ENCODE measurements at regions not wholly inside any gene's neighbourhood (a gene's known extent, or its start where the extent isn't known, plus 50 kb on each side); places are given as distances from the start of the nearest gene placed in this dataset.

DNA sequence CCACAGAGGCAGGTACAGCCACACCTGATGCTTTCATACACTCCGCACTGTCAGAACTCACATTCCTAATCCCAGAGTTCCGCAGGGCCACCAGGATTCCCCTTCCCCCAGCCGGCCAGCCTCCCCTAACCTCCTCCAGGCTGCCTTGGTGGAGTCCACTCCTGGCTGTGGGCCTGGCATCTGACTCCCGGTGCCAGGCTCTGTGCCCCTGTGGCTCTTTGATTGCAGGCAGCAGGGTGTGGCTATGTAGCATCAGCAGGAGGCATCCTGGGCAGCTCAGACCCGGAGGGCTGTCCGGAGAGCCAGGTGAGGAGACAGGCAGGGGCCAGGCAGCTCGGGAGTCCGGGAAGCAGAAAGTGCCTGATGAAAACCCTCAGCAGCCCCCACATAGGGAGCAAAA is 1432.9 kb downstream of the BRD1 start:
- ATAC-seq (replicated peaks in 1 of 4), result no peak
- H3K9me3 Mint-ChIP-seq, result no peaks in the 10 kb centered on the region
- no peaks in the 10 kb centered on the region for H3K36me3 Mint-ChIP-seq
- Histone ChIP-seq H3K9me3 (no peaks in the 10 kb centered on the region), H3K27ac (ENCODE audit: low read length) (no peak overlapping the region), H3K4me1 (ENCODE audit: control insufficient read depth in 1 of 2, extremely low read depth in 1 of 2, insufficient read depth in 2 of 2, low read length in 2 of 2) (no peaks in the 10 kb centered on the region), H3K4me3 (ENCODE audit: control insufficient read depth in 1 of 2, extremely low read depth in 1 of 2, low read length in 1 of 2) (no peak overlapping the region), H3K36me3 (ENCODE audit: control insufficient read depth in 2 of 2, extremely low read depth in 1 of 2, insufficient read depth in 1 of 2, low read length in 1 of 2) (no peaks in the 10 kb centered on the region), H3K27me3 (replicated peaks in 1 of 2; ENCODE audit: control insufficient read depth in 2 of 2, extremely low read depth in 1 of 2, insufficient read depth in 2 of 2, low read length in 1 of 2) (peaks cover 0 to 21% of the 10 kb centered on the region in 2 experiments)
- ChIA-PET POLR2A (no interaction called here), CTCF (no interaction called here)
- DNase-seq, result no peak
- peaks cover 0 to 17% of the 10 kb centered on the region in 2 donors for H3K27me3 Mint-ChIP-seq
- WGBS (ENCODE audit: insufficient coverage), result 74% methylated on average over 8 of the region's 8 CpGs
- H3K4me1 Mint-ChIP-seq, result no peaks in the 10 kb centered on the region
- H3K27ac Mint-ChIP-seq, result no peak overlapping the region
- H3K4me3 Mint-ChIP-seq, result no peak overlapping the region

DNA sequence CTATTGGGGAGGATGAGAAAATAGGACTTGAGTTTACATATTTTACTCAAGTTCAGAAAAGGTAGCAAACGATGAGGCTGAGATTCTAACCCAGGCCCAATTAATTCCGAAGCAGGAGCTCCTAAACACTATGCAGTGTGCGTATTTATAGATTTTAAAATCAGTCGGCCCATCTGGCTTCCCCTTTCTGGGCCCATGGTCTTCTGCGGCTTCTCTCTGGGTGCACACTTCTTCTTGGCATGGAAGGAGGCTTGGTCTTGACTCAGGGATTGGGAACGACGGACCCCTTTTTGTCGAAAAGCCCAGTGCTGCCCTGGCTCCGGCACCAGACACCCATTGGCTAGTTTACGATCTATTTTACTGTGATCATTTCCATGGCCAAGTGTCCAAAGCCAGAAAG is 1433.8 kb downstream of the BRD1 start:
- no peak overlapping the region for H3K4me3 ChIP-seq (ENCODE audit: control insufficient read depth in 1 of 2, extremely low read depth in 1 of 2, low read length in 1 of 2)
- H3K4me1 ChIP-seq (ENCODE audit: control insufficient read depth in 1 of 2, extremely low read depth in 1 of 2, insufficient read depth in 2 of 2, low read length in 2 of 2), result no peaks in the 10 kb centered on the region
- H3K9me3 ChIP-seq, result no peaks in the 10 kb centered on the region
- DNase-seq, result no peak
- 87% methylated on average over 9 of the region's 10 CpGs for WGBS (ENCODE audit: insufficient coverage)
- no peaks in the 10 kb centered on the region for H3K36me3 Mint-ChIP-seq
- H3K27me3 ChIP-seq (replicated peaks in 1 of 2; ENCODE audit: control insufficient read depth in 2 of 2, extremely low read depth in 1 of 2, insufficient read depth in 2 of 2, low read length in 1 of 2), result peaks cover 0 to 22% of the 10 kb centered on the region in 2 experiments
- no peaks in the 10 kb centered on the region for H3K4me1 Mint-ChIP-seq
- H3K27me3 Mint-ChIP-seq, result peaks cover 0 to 17% of the 10 kb centered on the region in 2 donors
- no peaks in the 10 kb centered on the region for H3K9me3 Mint-ChIP-seq
- no peak overlapping the region for H3K27ac Mint-ChIP-seq
- no peak overlapping the region for H3K27ac ChIP-seq (ENCODE audit: low read length)
- no peak for ATAC-seq (replicated peaks in 1 of 4)
- CTCF ChIA-PET, result no interaction called here
- H3K4me3 Mint-ChIP-seq, result no peak overlapping the region
- POLR2A ChIA-PET, result no interaction called here
- no peaks in the 10 kb centered on the region for H3K36me3 ChIP-seq (ENCODE audit: control insufficient read depth in 2 of 2, extremely low read depth in 1 of 2, insufficient read depth in 1 of 2, low read length in 1 of 2)

DNA sequence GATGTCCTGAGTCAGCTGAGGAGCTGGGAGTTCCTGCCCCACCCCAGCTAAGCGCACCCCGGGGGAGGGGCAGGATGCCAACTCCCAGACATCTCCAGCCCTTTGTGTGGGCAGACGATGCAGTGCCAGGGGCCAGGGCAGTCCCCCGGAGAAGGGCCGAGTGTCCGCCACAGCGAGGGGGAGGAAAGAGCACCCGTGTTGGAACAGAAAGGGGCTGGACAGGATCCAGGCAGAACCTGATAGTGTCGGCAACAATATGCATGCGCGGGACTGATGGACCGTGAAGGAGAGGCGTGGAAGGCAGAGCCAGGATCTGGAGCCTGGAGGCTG is 1434.7 kb downstream of the BRD1 start:
- Histone ChIP-seq H3K4me1 (ENCODE audit: control insufficient read depth in 1 of 2, extremely low read depth in 1 of 2, insufficient read depth in 2 of 2, low read length in 2 of 2) (no peaks in the 10 kb centered on the region), H3K27me3 (replicated peaks in 1 of 2; ENCODE audit: control insufficient read depth in 2 of 2, extremely low read depth in 1 of 2, insufficient read depth in 2 of 2, low read length in 1 of 2) (peaks cover 0 to 17% of the 10 kb centered on the region in 2 experiments), H3K36me3 (ENCODE audit: control insufficient read depth in 2 of 2, extremely low read depth in 1 of 2, insufficient read depth in 1 of 2, low read length in 1 of 2) (no peaks in the 10 kb centered on the region), H3K9me3 (no peaks in the 10 kb centered on the region), H3K4me3 (ENCODE audit: control insufficient read depth in 1 of 2, extremely low read depth in 1 of 2, low read length in 1 of 2) (no peak overlapping the region), H3K27ac (ENCODE audit: low read length) (no peak overlapping the region)
- H3K4me1 Mint-ChIP-seq, result no peaks in the 10 kb centered on the region
- POLR2A ChIA-PET, result no interaction called here
- H3K9me3 Mint-ChIP-seq, result no peaks in the 10 kb centered on the region
- H3K27me3 Mint-ChIP-seq, result peaks cover 0 to 10% of the 10 kb centered on the region in 2 donors
- WGBS (ENCODE audit: insufficient coverage), result 88% methylated on average over 11 of the region's 13 CpGs
- H3K36me3 Mint-ChIP-seq, result no peaks in the 10 kb centered on the region
- CTCF ChIA-PET, result no interaction called here
- H3K27ac Mint-ChIP-seq, result no peak overlapping the region
- DNase-seq, result no peak
- H3K4me3 Mint-ChIP-seq, result no peak overlapping the region
- ATAC-seq (replicated peaks in 1 of 4), result no peak

DNA sequence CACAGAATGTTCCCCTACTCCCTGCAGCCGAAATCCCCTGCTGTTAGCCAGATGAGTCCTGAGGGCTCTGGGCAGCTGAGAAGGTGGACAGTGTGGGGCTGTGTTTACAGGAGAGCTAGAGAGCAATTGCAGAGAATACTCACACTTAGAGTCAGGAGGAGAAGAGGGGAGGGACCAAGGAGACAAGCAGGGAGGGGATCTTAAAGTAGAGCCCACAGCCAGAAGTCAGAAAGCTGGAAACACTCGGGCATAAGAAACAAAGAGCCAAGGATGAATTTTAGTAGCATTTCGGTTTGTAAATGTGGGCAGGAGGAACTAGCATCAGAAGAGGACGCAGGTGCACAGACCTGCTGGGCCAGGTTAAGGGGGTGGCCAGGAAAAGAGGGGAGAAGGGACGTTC is 1435.9 kb downstream of the BRD1 start:
- ATAC-seq (replicated peaks in 1 of 4), result no peak
- no peaks in the 10 kb centered on the region for H3K36me3 Mint-ChIP-seq
- no peak overlapping the region for H3K27ac Mint-ChIP-seq
- H3K9me3 Mint-ChIP-seq, result peaks cover 0 to 4% (median 0%) of the 10 kb centered on the region in 3 donors
- DNase-seq, result no peak
- H3K4me1 ChIP-seq (ENCODE audit: control insufficient read depth in 1 of 2, extremely low read depth in 1 of 2, insufficient read depth in 2 of 2, low read length in 2 of 2), result no peaks in the 10 kb centered on the region
- WGBS (ENCODE audit: insufficient coverage), result 80% methylated on average over 2 of the region's 5 CpGs
- H3K4me1 Mint-ChIP-seq, result no peaks in the 10 kb centered on the region
- ChIA-PET CTCF (no interaction called here), POLR2A (no interaction called here)
- H3K27ac ChIP-seq (ENCODE audit: low read length), result no peak overlapping the region
- peaks cover 0 to 12% of the 10 kb centered on the region in 2 experiments for H3K27me3 ChIP-seq (replicated peaks in 1 of 2; ENCODE audit: control insufficient read depth in 2 of 2, extremely low read depth in 1 of 2, insufficient read depth in 2 of 2, low read length in 1 of 2)
- H3K9me3 ChIP-seq, result no peaks in the 10 kb centered on the region
- H3K4me3 ChIP-seq (ENCODE audit: control insufficient read depth in 1 of 2, extremely low read depth in 1 of 2, low read length in 1 of 2), result no peak overlapping the region
- H3K36me3 ChIP-seq (ENCODE audit: control insufficient read depth in 2 of 2, extremely low read depth in 1 of 2, insufficient read depth in 1 of 2, low read length in 1 of 2), result no peaks in the 10 kb centered on the region
- H3K4me3 Mint-ChIP-seq, result no peak overlapping the region
- H3K27me3 Mint-ChIP-seq, result peaks cover 0 to 10% of the 10 kb centered on the region in 2 donors

DNA sequence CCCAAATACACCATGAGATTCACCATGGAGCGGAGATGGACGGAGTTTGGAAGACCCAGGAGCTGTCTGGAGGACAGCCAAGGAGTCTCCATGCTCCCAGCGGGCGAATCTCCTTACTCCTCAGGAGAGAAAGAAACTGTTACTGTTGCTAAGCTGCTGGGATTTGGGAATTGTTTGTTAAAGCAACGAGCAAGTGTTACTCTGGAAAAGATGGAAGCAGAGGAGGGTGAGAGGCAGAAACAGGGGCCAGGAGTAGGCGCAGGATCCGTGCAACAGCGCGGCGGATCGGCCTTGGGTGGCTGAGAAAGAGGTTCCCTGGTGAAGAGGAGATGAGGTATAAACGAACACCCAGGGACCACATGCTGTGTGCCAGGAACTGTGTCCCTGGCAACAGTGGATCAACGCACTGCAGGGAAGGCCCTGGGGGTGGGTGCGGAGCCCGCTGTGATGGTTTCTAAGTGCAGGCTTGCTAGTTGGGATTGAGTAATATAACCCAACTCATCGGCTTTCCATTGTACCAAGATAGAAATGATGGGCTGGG is 1436.4 kb downstream of the BRD1 start:
- Mint-ChIP-seq H3K27me3 (peaks cover 0 to 10% of the 10 kb centered on the region in 2 donors), H3K9me3 (peaks cover 0 to 6% (median 0%) of the 10 kb centered on the region in 3 donors), H3K27ac (no peak overlapping the region), H3K4me1 (no peaks in the 10 kb centered on the region), H3K36me3 (no peaks in the 10 kb centered on the region), H3K4me3 (no peak overlapping the region)
- H3K4me3 ChIP-seq (ENCODE audit: control insufficient read depth in 1 of 2, extremely low read depth in 1 of 2, low read length in 1 of 2), result no peak overlapping the region
- ChIA-PET CTCF (no interaction called here), POLR2A (no interaction called here)
- H3K27ac ChIP-seq (ENCODE audit: low read length), result no peak overlapping the region
- DNase-seq, result no peak
- H3K27me3 ChIP-seq (replicated peaks in 1 of 2; ENCODE audit: control insufficient read depth in 2 of 2, extremely low read depth in 1 of 2, insufficient read depth in 2 of 2, low read length in 1 of 2), result peaks cover 0 to 8% of the 10 kb centered on the region in 2 experiments
- H3K36me3 ChIP-seq (ENCODE audit: control insufficient read depth in 2 of 2, extremely low read depth in 1 of 2, insufficient read depth in 1 of 2, low read length in 1 of 2), result no peaks in the 10 kb centered on the region
- 77% methylated on average over 11 of the region's 16 CpGs for WGBS (ENCODE audit: insufficient coverage)
- no peak for ATAC-seq (replicated peaks in 1 of 4)
- H3K4me1 ChIP-seq (ENCODE audit: control insufficient read depth in 1 of 2, extremely low read depth in 1 of 2, insufficient read depth in 2 of 2, low read length in 2 of 2), result no peaks in the 10 kb centered on the region
- no peaks in the 10 kb centered on the region for H3K9me3 ChIP-seq

DNA sequence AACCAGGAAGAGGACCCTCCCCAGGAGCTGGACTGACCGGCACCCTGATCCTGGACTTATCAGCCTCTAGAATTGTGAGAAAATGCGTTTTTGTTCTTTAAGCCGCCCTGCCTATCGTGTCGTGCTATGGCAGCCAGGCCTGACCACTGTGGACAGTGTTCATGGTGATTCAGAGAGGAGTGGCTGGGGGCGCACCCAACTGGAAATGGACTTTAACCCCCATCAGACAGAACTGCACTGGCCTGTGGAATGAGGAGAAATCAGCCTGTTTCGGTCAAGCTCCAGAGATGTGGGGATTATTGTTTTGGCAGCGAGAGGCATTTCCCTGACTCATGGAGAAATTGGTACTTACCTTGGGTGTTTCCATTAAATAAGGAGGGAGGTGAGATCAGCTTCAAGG is 1437.8 kb downstream of the BRD1 start:
- POLR2A ChIA-PET, result no interaction called here

DNA sequence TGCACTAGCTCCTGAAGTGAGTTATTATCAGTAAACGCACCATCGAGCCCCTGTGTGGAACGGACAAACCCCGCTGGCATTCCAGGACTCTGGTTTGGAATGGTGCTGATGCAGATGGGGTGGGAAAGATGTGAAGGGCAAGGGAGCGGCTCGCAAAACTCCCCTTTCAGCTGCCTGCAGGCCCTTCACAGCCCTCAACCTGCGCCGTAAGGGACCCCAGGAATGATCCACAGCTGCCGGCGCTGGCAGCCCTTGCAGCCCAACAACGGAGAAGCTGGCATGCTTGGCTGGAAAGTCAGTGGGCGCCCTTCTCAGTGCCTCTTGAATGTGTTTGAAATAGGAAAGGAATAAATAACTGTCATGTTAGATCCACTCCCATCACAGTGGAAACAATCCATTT is 1445.5 kb downstream of the BRD1 start:
- Histone ChIP-seq H3K27me3 (replicated peaks in 1 of 2; ENCODE audit: control insufficient read depth in 2 of 2, extremely low read depth in 1 of 2, insufficient read depth in 2 of 2, low read length in 1 of 2) (peaks cover 0 to 22% of the 10 kb centered on the region in 2 experiments), H3K27ac (ENCODE audit: low read length) (no peak overlapping the region), H3K4me1 (ENCODE audit: control insufficient read depth in 1 of 2, extremely low read depth in 1 of 2, insufficient read depth in 2 of 2, low read length in 2 of 2) (no peaks in the 10 kb centered on the region), H3K9me3 (peaks cover 3% of the 10 kb centered on the region), H3K4me3 (ENCODE audit: control insufficient read depth in 1 of 2, extremely low read depth in 1 of 2, low read length in 1 of 2) (no peak overlapping the region), H3K36me3 (ENCODE audit: control insufficient read depth in 2 of 2, extremely low read depth in 1 of 2, insufficient read depth in 1 of 2, low read length in 1 of 2) (no peaks in the 10 kb centered on the region)
- no peak overlapping the region for H3K27ac Mint-ChIP-seq
- WGBS (ENCODE audit: insufficient coverage), result 75% methylated on average over 5 of the region's 12 CpGs
- H3K9me3 Mint-ChIP-seq, result peaks cover 15 to 27% (median 17%) of the 10 kb centered on the region in 3 donors
- peaks cover 4 to 9% of the 10 kb centered on the region in 2 donors for H3K27me3 Mint-ChIP-seq
- no peak overlapping the region for H3K4me3 Mint-ChIP-seq
- H3K4me1 Mint-ChIP-seq, result no peaks in the 10 kb centered on the region
- ChIA-PET POLR2A (no interaction called here), CTCF (no interaction called here)
- ATAC-seq (replicated peaks in 1 of 4), result no peak
- DNase-seq, result no peak
- no peaks in the 10 kb centered on the region for H3K36me3 Mint-ChIP-seq

More for the DNA sequence above, 1437.8 kb downstream of the BRD1 start:
- Mint-ChIP-seq H3K27me3 (peaks cover 0 to 10% of the 10 kb centered on the region in 2 donors), H3K27ac (no peak overlapping the region), H3K4me3 (no peak overlapping the region), H3K9me3 (peaks cover 5 to 17% (median 8%) of the 10 kb centered on the region in 3 donors), H3K4me1 (no peaks in the 10 kb centered on the region), H3K36me3 (no peaks in the 10 kb centered on the region)
- no peaks in the 10 kb centered on the region for H3K4me1 ChIP-seq (ENCODE audit: control insufficient read depth in 1 of 2, extremely low read depth in 1 of 2, insufficient read depth in 2 of 2, low read length in 2 of 2)
- H3K9me3 ChIP-seq, result peaks cover 3% of the 10 kb centered on the region
- H3K27me3 ChIP-seq (replicated peaks in 1 of 2; ENCODE audit: control insufficient read depth in 2 of 2, extremely low read depth in 1 of 2, insufficient read depth in 2 of 2, low read length in 1 of 2), result peaks cover 0 to 7% of the 10 kb centered on the region in 2 experiments
- ATAC-seq (replicated peaks in 1 of 4) (no peak), DNase-seq (no peak)
- H3K4me3 ChIP-seq (ENCODE audit: control insufficient read depth in 1 of 2, extremely low read depth in 1 of 2, low read length in 1 of 2), result no peak overlapping the region
- CTCF ChIA-PET, result no interaction called here
- no peak overlapping the region for H3K27ac ChIP-seq (ENCODE audit: low read length)
- no peaks in the 10 kb centered on the region for H3K36me3 ChIP-seq (ENCODE audit: control insufficient read depth in 2 of 2, extremely low read depth in 1 of 2, insufficient read depth in 1 of 2, low read length in 1 of 2)
- 90% methylated on average over 2 of the region's 8 CpGs for WGBS (ENCODE audit: insufficient coverage)

Data from T-cell (primary cell).